ENCODE measurements at regions not wholly inside any gene's neighbourhood (a gene's known extent, or its start where the extent isn't known, plus 50 kb on each side); places are given as distances from the start of the nearest gene placed in this dataset.

GRCh38 chr3:192055946-192056345, 595.0 kb downstream of the PYDC2 start:
- no peak for DNase-seq (ENCODE audit: low spot score in 2 of 2)
- 68 to 73% methylated on average over 3 of the region's 3 CpGs for WGBS, 2 donors
- intact Hi-C loops (cut with DNase I; ENCODE audit: low total_unique reads), result no loop called here
- H3K4me3 ChIP-seq (ENCODE audit: low read depth, poor library complexity, severe bottlenecking), result no peak overlapping the region
- no peak for TF ChIP-seq POLR2A (IDR thresholded peaks at IDR 0.05)
- no peak for TF ChIP-seq CTCF (IDR thresholded peaks at IDR 0.05)

DNA sequence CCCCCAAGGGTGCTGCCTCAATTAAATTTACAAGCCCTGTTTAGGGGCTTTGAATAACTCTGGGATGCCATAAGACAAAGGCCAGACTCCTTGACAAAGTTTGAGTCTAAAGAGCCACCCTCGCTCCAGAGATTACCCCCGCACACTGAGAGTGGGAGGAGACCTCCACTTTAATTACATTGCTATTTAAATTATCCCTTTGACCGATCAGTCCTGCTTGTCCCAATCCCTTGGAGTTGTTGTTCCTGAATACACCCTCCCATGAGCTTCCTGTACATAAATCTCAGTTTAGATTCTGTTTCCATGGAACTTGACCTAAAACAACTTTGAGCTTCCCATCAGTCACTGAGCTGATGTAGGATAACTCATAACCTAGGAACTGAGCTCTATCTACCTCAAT, 596.3 kb downstream of the PYDC2 start:
- TF ChIP-seq POLR2A (IDR thresholded peaks at IDR 0.05) (no peak), CTCF (IDR thresholded peaks at IDR 0.05) (no peak)
- H3K4me3 ChIP-seq (ENCODE audit: low read depth, poor library complexity, severe bottlenecking), result no peak overlapping the region
- WGBS, 2 donors, result 62 to 67% methylated on average over 3 of the region's 3 CpGs
- no peak for DNase-seq (ENCODE audit: low spot score in 2 of 2)
- intact Hi-C loops (cut with DNase I; ENCODE audit: low total_unique reads), result no loop called here

- intact Hi-C loops (cut with DNase I; ENCODE audit: low total_unique reads), result no loop called here
- no peak for DNase-seq (ENCODE audit: low spot score in 2 of 2)
- TF ChIP-seq POLR2A (IDR thresholded peaks at IDR 0.05) (no peak), CTCF (IDR thresholded peaks at IDR 0.05) (no peak)
- WGBS, 2 donors, result 26 to 33% methylated on average over 3 of the region's 3 CpGs
- no peak overlapping the region for H3K4me3 ChIP-seq (ENCODE audit: low read depth, poor library complexity, severe bottlenecking)
Observed at GRCh38 chr3:192060160-192060781, 599.3 kb downstream of the PYDC2 start.

GRCh38 chr3:192061426-192061825, 600.5 kb downstream of the PYDC2 start:
- H3K4me3 ChIP-seq (ENCODE audit: low read depth, poor library complexity, severe bottlenecking), result no peak overlapping the region
- intact Hi-C loops (cut with DNase I; ENCODE audit: low total_unique reads), result no loop called here
- DNase-seq (ENCODE audit: low spot score in 2 of 2), result no peak
- TF ChIP-seq POLR2A (IDR thresholded peaks at IDR 0.05) (no peak), CTCF (IDR thresholded peaks at IDR 0.05) (no peak)
- WGBS, 2 donors, result 81 to 97% methylated on average over 2 of the region's 2 CpGs

DNA sequence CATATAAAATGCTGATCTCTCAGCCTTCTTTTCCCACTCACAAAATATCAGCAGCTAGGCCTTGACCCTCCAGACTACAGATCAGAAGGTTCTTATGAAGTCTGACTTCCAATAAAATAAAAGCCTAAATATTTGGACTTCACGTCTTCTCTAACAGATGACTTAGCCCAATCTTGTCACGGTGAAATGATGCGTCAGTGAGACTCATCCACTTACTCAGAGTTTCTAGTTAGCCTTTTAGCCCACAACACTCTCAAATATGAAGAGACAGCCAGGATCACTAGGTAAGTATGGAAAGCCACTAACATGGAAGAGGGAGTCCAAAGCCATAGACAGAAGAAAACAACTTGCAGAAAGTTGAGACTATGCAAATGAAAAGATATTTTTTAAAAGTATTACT, 601.2 kb downstream of the PYDC2 start:
- no peak for DNase-seq (ENCODE audit: low spot score in 2 of 2)

More for the DNA sequence above, 601.2 kb downstream of the PYDC2 start:
- intact Hi-C loops (cut with DNase I; ENCODE audit: low total_unique reads), result no loop called here
- WGBS, 2 donors, result 68 to 95% methylated on average over 3 of the region's 3 CpGs
- TF ChIP-seq POLR2A (IDR thresholded peaks at IDR 0.05) (no peak), CTCF (IDR thresholded peaks at IDR 0.05) (no peak)
- H3K4me3 ChIP-seq (ENCODE audit: low read depth, poor library complexity, severe bottlenecking), result no peak overlapping the region

Data from lower leg skin (tissue), 4 donors.